AG04450 (cell line): ENCODE measurements at regions not wholly inside any gene's neighbourhood (a gene's known extent, or its start where the extent isn't known, plus 50 kb on each side); places are given as distances from the start of the nearest gene placed in this dataset.
"Not testable (repeated sequence)": the region's sequence is repeated elsewhere in the genome, so short reads cannot be mapped to it uniquely, and the experiment has no call there.

Experiments
- CTCF ChIA-PET: fragments of 300-600, 350-600 bp; formaldehyde crosslinking; extraction: SDS; loops from one replicate; lab custom pipeline; 2022; ENCODE audit warnings: antibody characterized with exemption, inconsistent platforms; lab: Charles Lee
- POLR2A ChIA-PET: fragments of 350-600 bp; formaldehyde crosslinking; extraction: SDS; loops from one replicate; lab custom pipeline; 2021; ENCODE audit warnings: antibody characterized with exemption, inconsistent platforms; lab: Yijun Ruan, JAX
- DNase-seq: peaks from one replicate; pipeline ENCODE4 v3.0.0-alpha.2; 2011; ENCODE audit warnings: low read depth, low spot score
- H3K27ac ChIP-seq: one replicate; pipeline ENCODE4 v1.5.1; 2012; ENCODE audit warnings: low read depth, low read length, control low read depth
- H3K27me3 ChIP-seq: one replicate; pipeline ENCODE4 v1.6.0; 2012; ENCODE audit warnings: low read length; ENCODE audit not compliant: control insufficient read depth, insufficient read depth
- H3K4me3 ChIP-seq: 2 replicates; pipeline ENCODE4 v1.5.1; 2011; ENCODE audit warnings: mild to moderate bottlenecking, low read depth, low read length, control low read depth
- H3K9me3 ChIP-seq: 2 replicates; pipeline ENCODE4 v1.5.1; 2012; ENCODE audit warnings: low read length; ENCODE audit not compliant: control insufficient read depth, insufficient read depth
- CTCF ChIP-seq: IDR thresholded peaks from 2 replicates; pipeline ENCODE4 v1.5.1; 2011; ENCODE audit warnings: low read depth, low read length, control low read depth, inconsistent platforms

GRCh38 chrX:1841746-1842145, 226.9 kb downstream of the ASMT start:
- no peaks in the 10 kb centered on the region for H3K27me3 ChIP-seq
- ChIA-PET CTCF (no interaction called here), POLR2A (no interaction called here)
- H3K9me3 ChIP-seq: peaks cover 36% of the 10 kb centered on the region
- H3K4me3 ChIP-seq: no peak overlapping the region
- no peak for DNase-seq
- no peak overlapping the region for H3K27ac ChIP-seq
- no peak for TF ChIP-seq CTCF

DNA sequence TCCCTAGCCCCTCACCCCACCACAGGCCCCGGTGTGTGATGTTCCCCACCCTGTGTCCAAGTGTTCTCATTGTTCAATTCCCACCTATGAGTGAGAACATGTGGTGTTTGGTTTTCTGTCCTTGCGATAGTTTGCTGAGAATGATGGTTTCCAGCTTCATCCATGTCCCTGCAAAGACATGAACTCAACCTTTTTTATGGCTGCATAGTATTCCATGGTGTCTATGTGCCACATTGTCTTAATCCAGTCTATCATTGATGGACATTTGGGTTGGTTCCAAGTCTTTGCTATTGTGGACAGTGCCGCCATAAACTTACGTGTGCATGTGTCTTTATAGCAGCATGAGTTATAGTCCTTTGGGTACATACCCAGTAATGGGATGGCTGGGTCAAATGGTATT, 232.1 kb downstream of the ASMT start:
- H3K27me3 ChIP-seq, CTCF ChIA-PET, POLR2A ChIA-PET, DNase-seq, H3K27ac ChIP-seq, H3K4me3 ChIP-seq: not testable (repeated sequence)
- peaks cover 52% of the 10 kb centered on the region for H3K9me3 ChIP-seq

- CTCF ChIA-PET, DNase-seq, H3K27me3 ChIP-seq, POLR2A ChIA-PET, H3K27ac ChIP-seq, H3K4me3 ChIP-seq: not testable (repeated sequence)
- H3K9me3 ChIP-seq: peaks cover 55% of the 10 kb centered on the region
These were observed 232.9 kb downstream of the ASMT start for GRCh38 chrX:1847790-1848189.

- Histone ChIP-seq H3K27me3 (no peaks in the 10 kb centered on the region), H3K4me3 (no peak overlapping the region), H3K27ac (no peak overlapping the region), H3K9me3 (peaks cover 42% of the 10 kb centered on the region)
- no peak for TF ChIP-seq CTCF
- ChIA-PET CTCF (no interaction called here), POLR2A (no interaction called here)
- DNase-seq: no peak
These were observed 236.7 kb downstream of the ASMT start for GRCh38 chrX:1851527-1851926.

- Histone ChIP-seq H3K27ac (no peak overlapping the region), H3K9me3 (peaks cover 45% of the 10 kb centered on the region), H3K27me3 (no peaks in the 10 kb centered on the region), H3K4me3 (no peak overlapping the region)
- no peak for DNase-seq
- ChIA-PET CTCF (no interaction called here), POLR2A (no interaction called here)
- no peak for TF ChIP-seq CTCF
These were observed 237.2 kb downstream of the ASMT start for GRCh38 chrX:1852082-1852481.

DNA sequence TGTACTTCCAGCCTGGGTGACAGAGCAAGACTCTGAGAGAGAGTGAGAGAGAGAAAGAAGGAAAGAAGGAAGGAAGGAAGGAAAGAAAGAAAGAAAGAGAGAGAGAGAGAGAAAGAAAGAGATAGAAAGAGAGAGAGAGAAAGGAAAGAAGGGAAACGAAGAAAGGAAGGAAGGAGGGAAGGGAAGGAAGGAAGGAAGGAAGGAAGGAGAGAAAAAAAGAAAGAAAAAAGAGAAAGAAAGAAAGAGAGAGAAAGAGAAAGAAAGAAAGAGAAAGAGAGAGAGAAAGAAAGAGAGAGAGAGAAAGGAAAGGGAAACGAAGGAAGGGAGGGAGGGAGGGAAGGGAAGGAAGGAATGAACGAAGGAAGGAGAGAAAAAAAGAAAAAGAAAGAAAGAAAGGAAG, 238.6 kb downstream of the ASMT start:
- Histone ChIP-seq H3K27ac (no peak overlapping the region), H3K4me3 (no peak overlapping the region), H3K9me3 (peaks cover 50% of the 10 kb centered on the region), H3K27me3 (no peaks in the 10 kb centered on the region)
- no peak for DNase-seq
- no peak for TF ChIP-seq CTCF
- ChIA-PET CTCF (no interaction called here), POLR2A (no interaction called here)
